ENCODE measurements at regions not wholly inside any gene's neighbourhood (a gene's known extent, or its start where the extent isn't known, plus 50 kb on each side); places are given as distances from the start of the nearest gene placed in this dataset.

DNA sequence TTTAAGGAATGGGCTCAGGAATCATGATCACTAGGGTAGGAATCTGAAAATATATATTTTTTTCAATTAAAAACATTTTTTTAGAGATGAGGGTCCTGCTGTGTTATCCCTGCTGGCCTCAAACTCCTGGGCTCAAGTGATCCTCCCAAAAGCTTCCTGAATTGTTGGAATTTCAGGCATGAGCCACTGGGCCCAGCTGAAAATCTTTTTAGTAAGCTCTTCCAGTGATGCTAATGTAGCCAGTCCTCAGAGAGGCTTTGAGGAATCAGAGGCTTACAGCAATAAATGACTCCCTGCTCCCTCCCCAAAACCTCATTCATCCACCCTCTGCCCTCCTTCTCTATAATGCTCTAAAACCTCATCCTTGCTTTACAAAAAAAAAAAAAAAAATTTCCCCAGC is 129.5 kb downstream of the ZIC3 start:
- no peak overlapping the region for H3K4me3 ChIP-seq (ENCODE audit: low read depth, low read length, poor library complexity, severe bottlenecking)
- TF ChIP-seq, protein P1, sequence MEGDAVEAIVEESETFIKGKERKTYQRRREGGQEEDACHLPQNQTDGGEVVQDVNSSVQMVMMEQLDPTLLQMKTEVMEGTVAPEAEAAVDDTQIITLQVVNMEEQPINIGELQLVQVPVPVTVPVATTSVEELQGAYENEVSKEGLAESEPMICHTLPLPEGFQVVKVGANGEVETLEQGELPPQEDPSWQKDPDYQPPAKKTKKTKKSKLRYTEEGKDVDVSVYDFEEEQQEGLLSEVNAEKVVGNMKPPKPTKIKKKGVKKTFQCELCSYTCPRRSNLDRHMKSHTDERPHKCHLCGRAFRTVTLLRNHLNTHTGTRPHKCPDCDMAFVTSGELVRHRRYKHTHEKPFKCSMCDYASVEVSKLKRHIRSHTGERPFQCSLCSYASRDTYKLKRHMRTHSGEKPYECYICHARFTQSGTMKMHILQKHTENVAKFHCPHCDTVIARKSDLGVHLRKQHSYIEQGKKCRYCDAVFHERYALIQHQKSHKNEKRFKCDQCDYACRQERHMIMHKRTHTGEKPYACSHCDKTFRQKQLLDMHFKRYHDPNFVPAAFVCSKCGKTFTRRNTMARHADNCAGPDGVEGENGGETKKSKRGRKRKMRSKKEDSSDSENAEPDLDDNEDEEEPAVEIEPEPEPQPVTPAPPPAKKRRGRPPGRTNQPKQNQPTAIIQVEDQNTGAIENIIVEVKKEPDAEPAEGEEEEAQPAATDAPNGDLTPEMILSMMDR (IDR thresholded peaks at IDR 0.05; ENCODE audit: low read length), result no peak
- no peak for TF ChIP-seq EZH2 (IDR thresholded peaks at IDR 0.05; ENCODE audit: borderline replicate concordance, low read length)
- H3K9ac ChIP-seq (ENCODE audit: low read length), result no peak overlapping the region
- no peaks in the 10 kb centered on the region for H3K36me3 ChIP-seq (ENCODE audit: insufficient read depth, low read length)
- no peaks in the 10 kb centered on the region for H3K4me1 ChIP-seq (ENCODE audit: insufficient read depth, low read length, severe bottlenecking)
- H3K4me2 ChIP-seq (ENCODE audit: low read length), result no peak overlapping the region
- no peak overlapping the region for H3K27ac ChIP-seq (ENCODE audit: low read depth, low read length, poor library complexity, severe bottlenecking)
- no peaks in the 10 kb centered on the region for H3K9me3 ChIP-seq (ENCODE audit: low read length)
- no peaks in the 10 kb centered on the region for H3F3A ChIP-seq (ENCODE audit: insufficient read depth, low read length)
- H3K79me2 ChIP-seq (ENCODE audit: insufficient read depth, low read length), result no peaks in the 10 kb centered on the region
- H4K20me1 ChIP-seq (ENCODE audit: insufficient read depth, low read length), result no peaks in the 10 kb centered on the region
- no peak overlapping the region for H2AFZ ChIP-seq (ENCODE audit: low read length)
- H3K9me2 ChIP-seq (ENCODE audit: low read depth, low read length), result no peaks in the 10 kb centered on the region
- H3K27me3 ChIP-seq (ENCODE audit: insufficient read depth, low read length), result no peaks in the 10 kb centered on the region

DNA sequence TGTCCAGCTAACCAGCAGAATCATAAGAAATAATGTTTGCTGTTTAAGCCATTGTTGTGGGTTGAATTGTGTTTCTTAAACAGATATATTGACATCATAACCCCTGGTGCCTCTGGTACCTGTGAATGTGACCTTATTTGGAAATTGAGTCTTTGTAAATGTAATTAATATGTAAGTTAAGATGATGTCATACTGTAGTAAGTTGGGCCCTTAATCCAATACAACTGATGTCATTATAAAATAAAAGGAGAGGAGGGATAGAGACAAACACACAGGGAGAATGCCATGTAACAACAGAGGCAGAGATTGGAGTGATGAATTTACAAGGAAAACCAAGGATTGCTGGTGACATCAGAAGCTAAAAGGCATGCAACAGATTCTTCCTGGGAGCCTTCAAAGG is 141.4 kb downstream of the ZIC3 start:
- Histone ChIP-seq H3K9me3 (ENCODE audit: low read length) (no peaks in the 10 kb centered on the region), H3K9ac (ENCODE audit: low read length) (no peak overlapping the region), H3K27ac (ENCODE audit: low read depth, low read length, poor library complexity, severe bottlenecking) (no peak overlapping the region), H3K36me3 (ENCODE audit: insufficient read depth, low read length) (no peaks in the 10 kb centered on the region), H3K4me2 (ENCODE audit: low read length) (no peak overlapping the region), H3F3A (ENCODE audit: insufficient read depth, low read length) (no peaks in the 10 kb centered on the region), H3K27me3 (ENCODE audit: insufficient read depth, low read length) (no peaks in the 10 kb centered on the region), H4K20me1 (ENCODE audit: insufficient read depth, low read length) (no peaks in the 10 kb centered on the region), H3K4me1 (ENCODE audit: insufficient read depth, low read length, severe bottlenecking) (no peaks in the 10 kb centered on the region), H3K79me2 (ENCODE audit: insufficient read depth, low read length) (no peaks in the 10 kb centered on the region), H3K4me3 (ENCODE audit: low read depth, low read length, poor library complexity, severe bottlenecking) (no peak overlapping the region), H2AFZ (ENCODE audit: low read length) (no peak overlapping the region), H3K9me2 (ENCODE audit: low read depth, low read length) (no peaks in the 10 kb centered on the region)
- no peak for TF ChIP-seq EZH2 (IDR thresholded peaks at IDR 0.05; ENCODE audit: borderline replicate concordance, low read length)
- TF ChIP-seq, protein P1 (IDR thresholded peaks at IDR 0.05; ENCODE audit: low read length), result no peak

DNA sequence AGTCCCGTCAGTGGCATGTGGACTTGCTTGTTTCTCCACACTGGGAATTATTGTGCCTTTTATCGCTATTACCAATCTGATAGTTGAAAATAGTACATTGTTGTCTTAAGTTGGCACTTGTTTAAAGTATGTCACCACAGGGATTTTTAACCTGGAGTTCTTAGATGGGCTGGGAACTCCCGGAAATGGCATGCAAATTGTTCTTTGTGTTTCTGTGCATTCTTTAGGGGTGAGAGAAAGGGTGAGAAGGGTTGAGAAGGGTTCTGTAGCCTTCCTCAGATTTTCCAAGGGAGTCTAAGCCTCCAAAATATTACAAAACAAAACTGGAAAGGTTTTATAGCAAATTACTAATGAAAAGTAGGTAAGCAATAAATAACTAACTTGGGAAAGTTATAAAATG is 176.9 kb downstream of the ZIC3 start:
- Histone ChIP-seq H3K36me3 (ENCODE audit: insufficient read depth, low read length) (no peaks in the 10 kb centered on the region), H3K4me3 (ENCODE audit: low read depth, low read length, poor library complexity, severe bottlenecking) (no peak overlapping the region), H3K27ac (ENCODE audit: low read depth, low read length, poor library complexity, severe bottlenecking) (no peak overlapping the region), H3K9me3 (ENCODE audit: low read length) (no peaks in the 10 kb centered on the region), H3K9me2 (ENCODE audit: low read depth, low read length) (no peaks in the 10 kb centered on the region), H4K20me1 (ENCODE audit: insufficient read depth, low read length) (no peaks in the 10 kb centered on the region), H2AFZ (ENCODE audit: low read length) (no peak overlapping the region), H3K4me1 (ENCODE audit: insufficient read depth, low read length, severe bottlenecking) (no peaks in the 10 kb centered on the region), H3K79me2 (ENCODE audit: insufficient read depth, low read length) (no peaks in the 10 kb centered on the region), H3K4me2 (ENCODE audit: low read length) (no peak overlapping the region), H3F3A (ENCODE audit: insufficient read depth, low read length) (no peaks in the 10 kb centered on the region), H3K27me3 (ENCODE audit: insufficient read depth, low read length) (no peaks in the 10 kb centered on the region), H3K9ac (ENCODE audit: low read length) (no peak overlapping the region)
- TF ChIP-seq EZH2 (IDR thresholded peaks at IDR 0.05; ENCODE audit: borderline replicate concordance, low read length), result no peak
- TF ChIP-seq, protein P1 (IDR thresholded peaks at IDR 0.05; ENCODE audit: low read length), result no peak
